ENCODE measurements at regions not wholly inside any gene's neighbourhood (a gene's known extent, or its start where the extent isn't known, plus 50 kb on each side); places are given as distances from the start of the nearest gene placed in this dataset.

GRCh38 chr22:48207919-48208535 is 1445.6 kb downstream of the TBC1D22A start:
- TF ChIP-seq POLR2A (IDR thresholded peaks at IDR 0.05), result no peak
- TF ChIP-seq, protein P1, sequence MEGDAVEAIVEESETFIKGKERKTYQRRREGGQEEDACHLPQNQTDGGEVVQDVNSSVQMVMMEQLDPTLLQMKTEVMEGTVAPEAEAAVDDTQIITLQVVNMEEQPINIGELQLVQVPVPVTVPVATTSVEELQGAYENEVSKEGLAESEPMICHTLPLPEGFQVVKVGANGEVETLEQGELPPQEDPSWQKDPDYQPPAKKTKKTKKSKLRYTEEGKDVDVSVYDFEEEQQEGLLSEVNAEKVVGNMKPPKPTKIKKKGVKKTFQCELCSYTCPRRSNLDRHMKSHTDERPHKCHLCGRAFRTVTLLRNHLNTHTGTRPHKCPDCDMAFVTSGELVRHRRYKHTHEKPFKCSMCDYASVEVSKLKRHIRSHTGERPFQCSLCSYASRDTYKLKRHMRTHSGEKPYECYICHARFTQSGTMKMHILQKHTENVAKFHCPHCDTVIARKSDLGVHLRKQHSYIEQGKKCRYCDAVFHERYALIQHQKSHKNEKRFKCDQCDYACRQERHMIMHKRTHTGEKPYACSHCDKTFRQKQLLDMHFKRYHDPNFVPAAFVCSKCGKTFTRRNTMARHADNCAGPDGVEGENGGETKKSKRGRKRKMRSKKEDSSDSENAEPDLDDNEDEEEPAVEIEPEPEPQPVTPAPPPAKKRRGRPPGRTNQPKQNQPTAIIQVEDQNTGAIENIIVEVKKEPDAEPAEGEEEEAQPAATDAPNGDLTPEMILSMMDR (IDR thresholded peaks at IDR 0.05), result no peak

All from esophagus squamous epithelium (tissue), 4 donors.